ENCODE measurements at regions not wholly inside any gene's neighbourhood (a gene's known extent, or its start where the extent isn't known, plus 50 kb on each side); places are given as distances from the start of the nearest gene placed in this dataset.

DNA sequence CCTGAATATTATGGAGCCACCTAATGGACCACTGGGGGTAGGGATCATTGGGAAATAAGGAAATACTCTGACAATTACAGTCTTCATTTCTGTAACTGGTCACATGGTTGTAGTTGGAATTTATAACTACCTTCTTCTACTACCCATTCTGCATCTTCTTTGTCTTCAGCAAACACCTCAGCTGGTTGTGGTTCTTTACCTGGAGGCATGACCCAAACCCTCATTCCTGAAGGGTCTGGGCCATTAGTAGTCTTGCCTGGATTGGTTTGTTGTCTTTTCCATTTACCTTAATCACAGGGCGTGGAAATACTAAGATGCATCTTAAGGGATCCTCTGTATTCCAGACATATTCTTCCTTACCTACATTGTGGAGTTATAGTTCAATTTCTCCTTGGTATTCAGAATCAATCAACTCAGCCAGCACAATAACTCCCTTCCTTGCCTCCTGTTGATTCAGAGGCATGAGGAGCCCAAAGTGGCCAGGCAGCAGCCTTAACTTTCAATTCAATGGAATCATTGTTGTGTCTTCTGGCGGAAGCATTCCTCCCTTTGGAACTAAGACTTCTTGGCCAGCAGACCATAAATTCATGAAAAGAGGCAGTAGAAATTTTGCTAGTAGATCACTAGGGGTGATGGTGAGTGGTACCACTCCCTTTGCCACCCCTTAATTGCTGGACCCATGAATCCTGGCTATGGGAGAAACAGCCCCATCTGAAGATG is 75.7 kb upstream of the RAP2C start (continued):
- TF ChIP-seq, protein P1, sequence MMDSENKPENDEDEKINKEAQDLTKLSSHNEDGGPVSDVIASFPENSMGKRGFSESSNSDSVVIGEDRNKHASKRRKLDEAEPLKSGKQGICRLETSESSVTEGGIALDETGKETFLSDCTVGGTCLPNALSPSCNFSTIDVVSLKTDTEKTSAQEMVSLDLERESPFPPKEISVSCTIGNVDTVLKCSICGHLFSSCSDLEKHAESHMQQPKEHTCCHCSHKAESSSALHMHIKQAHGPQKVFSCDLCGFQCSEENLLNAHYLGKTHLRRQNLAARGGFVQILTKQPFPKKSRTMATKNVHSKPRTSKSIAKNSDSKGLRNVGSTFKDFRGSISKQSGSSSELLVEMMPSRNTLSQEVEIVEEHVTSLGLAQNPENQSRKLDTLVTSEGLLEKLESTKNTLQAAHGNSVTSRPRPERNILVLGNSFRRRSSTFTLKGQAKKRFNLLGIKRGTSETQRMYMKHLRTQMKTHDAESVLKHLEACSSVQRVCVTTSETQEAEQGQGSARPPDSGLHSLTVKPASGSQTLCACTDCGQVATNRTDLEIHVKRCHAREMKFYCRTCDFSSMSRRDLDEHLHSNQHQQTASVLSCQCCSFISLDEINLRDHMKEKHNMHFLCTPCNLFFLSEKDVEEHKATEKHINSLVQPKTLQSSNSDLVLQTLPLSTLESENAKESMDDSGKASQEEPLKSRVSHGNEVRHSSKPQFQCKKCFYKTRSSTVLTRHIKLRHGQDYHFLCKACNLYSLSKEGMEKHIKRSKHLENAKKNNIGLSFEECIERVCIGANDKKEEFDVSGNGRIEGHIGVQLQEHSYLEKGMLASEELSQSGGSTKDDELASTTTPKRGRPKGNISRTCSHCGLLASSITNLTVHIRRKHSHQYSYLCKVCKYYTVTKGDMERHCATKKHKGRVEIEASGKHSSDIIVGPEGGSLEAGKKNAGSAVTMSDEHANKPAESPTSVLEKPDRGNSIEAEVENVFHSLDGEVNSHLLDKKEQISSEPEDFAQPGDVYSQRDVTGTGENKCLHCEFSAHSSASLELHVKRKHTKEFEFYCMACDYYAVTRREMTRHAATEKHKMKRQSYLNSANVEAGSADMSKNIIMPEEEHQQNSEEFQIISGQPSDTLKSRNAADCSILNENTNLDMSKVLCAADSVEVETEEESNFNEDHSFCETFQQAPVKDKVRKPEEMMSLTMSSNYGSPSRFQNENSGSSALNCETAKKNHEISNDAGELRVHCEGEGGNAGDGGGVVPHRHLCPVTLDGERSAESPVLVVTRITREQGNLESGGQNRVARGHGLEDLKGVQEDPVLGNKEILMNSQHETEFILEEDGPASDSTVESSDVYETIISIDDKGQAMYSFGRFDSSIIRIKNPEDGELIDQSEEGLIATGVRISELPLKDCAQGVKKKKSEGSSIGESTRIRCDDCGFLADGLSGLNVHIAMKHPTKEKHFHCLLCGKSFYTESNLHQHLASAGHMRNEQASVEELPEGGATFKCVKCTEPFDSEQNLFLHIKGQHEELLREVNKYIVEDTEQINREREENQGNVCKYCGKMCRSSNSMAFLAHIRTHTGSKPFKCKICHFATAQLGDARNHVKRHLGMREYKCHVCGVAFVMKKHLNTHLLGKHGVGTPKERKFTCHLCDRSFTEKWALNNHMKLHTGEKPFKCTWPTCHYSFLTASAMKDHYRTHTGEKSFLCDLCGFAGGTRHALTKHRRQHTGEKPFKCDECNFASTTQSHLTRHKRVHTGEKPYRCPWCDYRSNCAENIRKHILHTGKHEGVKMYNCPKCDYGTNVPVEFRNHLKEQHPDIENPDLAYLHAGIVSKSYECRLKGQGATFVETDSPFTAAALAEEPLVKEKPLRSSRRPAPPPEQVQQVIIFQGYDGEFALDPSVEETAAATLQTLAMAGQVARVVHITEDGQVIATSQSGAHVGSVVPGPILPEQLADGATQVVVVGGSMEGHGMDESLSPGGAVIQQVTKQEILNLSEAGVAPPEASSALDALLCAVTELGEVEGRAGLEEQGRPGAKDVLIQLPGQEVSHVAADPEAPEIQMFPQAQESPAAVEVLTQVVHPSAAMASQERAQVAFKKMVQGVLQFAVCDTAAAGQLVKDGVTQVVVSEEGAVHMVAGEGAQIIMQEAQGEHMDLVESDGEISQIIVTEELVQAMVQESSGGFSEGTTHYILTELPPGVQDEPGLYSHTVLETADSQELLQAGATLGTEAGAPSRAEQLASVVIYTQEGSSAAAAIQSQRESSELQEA (IDR thresholded peaks at IDR 0.05; ENCODE audit: low read depth) = no peak
- TF ChIP-seq POLR2AphosphoS5 (IDR thresholded peaks at IDR 0.05; ENCODE audit: control insufficient read depth, insufficient read depth, low read depth, low read length) (no peak), KDM1A (IDR thresholded peaks at IDR 0.05) (no peak), RBM39 (optimal IDR thresholded peaks at IDR 0.05; ENCODE audit: low read depth, low read length) (no peak), SMAD3 (CRISPR knock-in tag; conservative IDR thresholded peaks at IDR 0.05) (no peak), THRAP3 (IDR thresholded peaks at IDR 0.05; ENCODE audit: borderline replicate concordance) (no peak), HOXB6 (CRISPR knock-in tag; IDR thresholded peaks at IDR 0.05; ENCODE audit: borderline replicate concordance) (no peak), LARP7 (IDR thresholded peaks at IDR 0.05) (no peak), MEIS2 (IDR thresholded peaks at IDR 0.05; ENCODE audit: partially characterized antibody) (no peak), TAF1 (IDR thresholded peaks at IDR 0.05; ENCODE audit: control insufficient read depth, extremely low read depth, insufficient read depth, low read length, severe bottlenecking) (no peak)
- TF ChIP-seq, protein P2, sequence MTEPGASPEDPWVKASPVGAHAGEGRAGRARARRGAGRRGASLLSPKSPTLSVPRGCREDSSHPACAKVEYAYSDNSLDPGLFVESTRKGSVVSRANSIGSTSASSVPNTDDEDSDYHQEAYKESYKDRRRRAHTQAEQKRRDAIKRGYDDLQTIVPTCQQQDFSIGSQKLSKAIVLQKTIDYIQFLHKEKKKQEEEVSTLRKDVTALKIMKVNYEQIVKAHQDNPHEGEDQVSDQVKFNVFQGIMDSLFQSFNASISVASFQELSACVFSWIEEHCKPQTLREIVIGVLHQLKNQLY (CRISPR knock-in tag; conservative IDR thresholded peaks at IDR 0.05) = no peak

Measured in K562 (cell line).